ENCODE measurements at regions not wholly inside any gene's neighbourhood (a gene's known extent, or its start where the extent isn't known, plus 50 kb on each side); places are given as distances from the start of the nearest gene placed in this dataset.
"Not testable (repeated sequence)": the region's sequence is repeated elsewhere in the genome, so short reads cannot be mapped to it uniquely, and the experiment has no call there.

- 76% methylated on average over 12 of the region's 12 CpGs for WGBS
- Histone ChIP-seq H3K27me3 (no peaks in the 10 kb centered on the region), H3K9me3 (no peaks in the 10 kb centered on the region), H3K4me1 (no peaks in the 10 kb centered on the region), H3K4me3 (no peak overlapping the region), H3K27ac (no peak overlapping the region), H3K36me3 (no peaks in the 10 kb centered on the region)
- TF ChIP-seq POLR2A (IDR thresholded peaks at IDR 0.05) (no peak), EP300 (IDR thresholded peaks at IDR 0.05) (no peak), POLR2AphosphoS5 (IDR thresholded peaks at IDR 0.05) (no peak)
- TF ChIP-seq, protein P1, sequence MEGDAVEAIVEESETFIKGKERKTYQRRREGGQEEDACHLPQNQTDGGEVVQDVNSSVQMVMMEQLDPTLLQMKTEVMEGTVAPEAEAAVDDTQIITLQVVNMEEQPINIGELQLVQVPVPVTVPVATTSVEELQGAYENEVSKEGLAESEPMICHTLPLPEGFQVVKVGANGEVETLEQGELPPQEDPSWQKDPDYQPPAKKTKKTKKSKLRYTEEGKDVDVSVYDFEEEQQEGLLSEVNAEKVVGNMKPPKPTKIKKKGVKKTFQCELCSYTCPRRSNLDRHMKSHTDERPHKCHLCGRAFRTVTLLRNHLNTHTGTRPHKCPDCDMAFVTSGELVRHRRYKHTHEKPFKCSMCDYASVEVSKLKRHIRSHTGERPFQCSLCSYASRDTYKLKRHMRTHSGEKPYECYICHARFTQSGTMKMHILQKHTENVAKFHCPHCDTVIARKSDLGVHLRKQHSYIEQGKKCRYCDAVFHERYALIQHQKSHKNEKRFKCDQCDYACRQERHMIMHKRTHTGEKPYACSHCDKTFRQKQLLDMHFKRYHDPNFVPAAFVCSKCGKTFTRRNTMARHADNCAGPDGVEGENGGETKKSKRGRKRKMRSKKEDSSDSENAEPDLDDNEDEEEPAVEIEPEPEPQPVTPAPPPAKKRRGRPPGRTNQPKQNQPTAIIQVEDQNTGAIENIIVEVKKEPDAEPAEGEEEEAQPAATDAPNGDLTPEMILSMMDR (IDR thresholded peaks at IDR 0.05), result no peak
- no peak for DNase-seq (ENCODE audit: low spot score in 2 of 2)
These were observed 64.7 kb downstream of the KCNJ18 start for GRCh38 chr17:21756856-21757619.

- H3K36me3 ChIP-seq; H3K4me3 ChIP-seq; H3K9me3 ChIP-seq; H3K27ac ChIP-seq; H3K4me1 ChIP-seq; DNase-seq (ENCODE audit: low spot score in 2 of 2); H3K27me3 ChIP-seq: not testable (repeated sequence)
- no CpG with 5 or more reads among the region's 1 CpG for WGBS
These were observed 67.3 kb downstream of the KCNJ18 start for GRCh38 chr17:21759636-21760035.

GRCh38 chr17:21763738-21764340, 71.5 kb downstream of the KCNJ18 start:
- not testable (repeated sequence) for H3K4me3 ChIP-seq; H3K4me1 ChIP-seq; H3K9me3 ChIP-seq; H3K27ac ChIP-seq; H3K36me3 ChIP-seq; H3K27me3 ChIP-seq; DNase-seq (ENCODE audit: low spot score in 2 of 2)
- 86% methylated on average over 12 of the region's 25 CpGs for WGBS

DNA sequence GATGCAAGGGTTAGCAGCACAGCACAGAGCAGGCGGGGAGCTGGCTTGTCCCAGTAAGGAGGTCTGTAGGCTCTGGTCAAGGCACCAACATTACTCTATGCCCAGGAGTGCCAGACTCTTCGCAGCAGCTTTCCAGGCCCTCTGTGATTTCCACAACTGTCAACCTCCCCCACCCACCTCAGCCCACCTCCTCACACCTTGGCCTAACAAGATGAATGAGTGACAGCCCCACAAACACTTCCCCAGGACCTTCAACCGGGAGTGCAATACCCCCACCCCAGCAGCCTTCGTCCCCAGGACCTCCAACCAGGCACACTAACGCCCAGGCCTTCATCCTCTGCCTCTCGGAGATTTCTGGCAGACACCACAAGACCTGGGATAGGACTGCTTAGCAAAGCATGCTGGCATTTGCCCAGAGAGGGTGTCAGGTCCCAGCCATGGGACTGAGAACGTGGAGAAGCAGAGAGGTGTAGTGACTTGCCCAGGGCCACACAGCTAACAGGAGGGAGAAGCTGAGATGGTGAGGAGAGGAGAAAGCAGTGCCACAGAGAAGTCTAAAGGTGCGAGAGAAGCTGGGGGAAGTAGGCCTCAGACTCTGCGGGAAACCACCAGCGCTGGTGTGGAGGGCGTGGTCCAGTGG, 73.4 kb downstream of the KCNJ18 start:
- not testable (repeated sequence) for DNase-seq (ENCODE audit: low spot score in 2 of 2); H3K9me3 ChIP-seq; H3K27me3 ChIP-seq; H3K27ac ChIP-seq; H3K4me3 ChIP-seq; H3K36me3 ChIP-seq; H3K4me1 ChIP-seq
- 76% methylated on average over 9 of the region's 11 CpGs for WGBS

GRCh38 chr17:21766565-21766964, 74.2 kb downstream of the KCNJ18 start:
- DNase-seq (ENCODE audit: low spot score in 2 of 2); H3K27me3 ChIP-seq; H3K9me3 ChIP-seq; H3K4me1 ChIP-seq; H3K27ac ChIP-seq; H3K4me3 ChIP-seq; H3K36me3 ChIP-seq: not testable (repeated sequence)
- 92% methylated on average over 5 of the region's 5 CpGs for WGBS

DNA sequence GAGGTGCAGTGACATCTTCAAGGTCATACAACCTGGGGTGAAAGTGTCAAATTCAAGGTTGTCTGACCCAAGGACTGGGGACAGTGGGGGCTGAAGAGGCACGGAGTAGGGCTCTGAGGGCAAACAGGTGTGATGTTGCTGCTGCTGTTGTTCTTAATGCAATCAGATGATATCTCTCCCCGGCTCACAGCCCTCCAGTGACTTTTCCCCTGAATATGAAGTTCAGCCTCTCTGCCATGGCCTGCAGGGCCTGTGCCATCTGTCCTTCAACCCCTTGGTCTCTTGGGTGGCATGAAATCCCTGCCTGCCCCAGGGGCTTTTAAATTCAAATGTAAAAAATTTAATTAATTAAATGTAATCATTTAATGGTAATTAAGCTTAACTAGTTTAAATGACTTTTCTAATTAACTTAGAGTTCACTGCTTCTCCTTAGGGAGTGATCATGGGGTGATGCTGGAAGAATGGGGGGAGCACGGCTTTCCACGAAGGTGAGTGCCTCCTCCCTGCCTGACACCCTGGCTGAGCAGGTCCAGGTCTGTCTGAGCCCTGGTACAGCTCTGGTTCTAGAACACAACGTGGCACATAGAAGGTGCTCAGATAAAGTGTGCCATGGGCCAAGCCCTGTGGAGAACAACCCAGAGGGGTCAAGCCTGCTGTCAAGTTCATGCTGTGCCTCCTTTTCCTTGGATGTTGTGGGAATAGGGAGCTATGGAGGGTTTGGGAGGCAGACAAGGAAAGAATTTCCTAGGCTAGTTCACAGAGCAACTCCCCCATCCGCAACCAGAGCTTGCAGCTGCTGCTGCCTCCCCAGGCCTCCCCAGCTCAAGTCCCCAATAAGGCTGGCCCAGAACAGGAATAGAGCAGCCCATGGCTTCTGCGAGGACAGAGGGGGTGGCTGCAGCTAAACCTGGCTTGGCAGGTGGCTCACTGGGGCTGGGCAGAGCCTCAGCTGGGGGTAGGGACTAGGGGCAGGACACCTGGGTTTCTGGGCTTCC, 75.1 kb downstream of the KCNJ18 start:
- H3K36me3 ChIP-seq; H3K4me1 ChIP-seq; H3K27ac ChIP-seq; H3K4me3 ChIP-seq; H3K9me3 ChIP-seq; DNase-seq (ENCODE audit: low spot score in 2 of 2); H3K27me3 ChIP-seq: not testable (repeated sequence)
- WGBS, result 47% methylated on average over 4 of the region's 7 CpGs

DNA sequence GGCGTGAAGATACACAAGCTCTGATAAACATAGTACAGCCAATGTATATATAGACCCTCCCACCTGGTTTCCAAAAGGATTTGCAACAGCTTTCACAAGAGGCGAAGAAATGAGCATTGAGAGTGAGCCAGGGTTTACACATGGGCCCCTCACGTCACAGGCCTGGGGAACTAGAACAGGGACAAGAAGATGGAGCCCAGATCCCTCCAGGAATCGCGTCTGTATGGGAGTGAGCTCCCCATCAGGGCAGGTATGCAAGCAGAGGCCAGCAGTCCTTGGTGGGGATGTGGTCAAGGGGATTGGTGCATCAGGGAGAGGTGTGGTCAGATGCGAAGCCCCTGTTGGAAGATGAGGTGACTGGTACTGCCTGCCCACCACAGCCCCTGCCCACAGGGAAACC, 75.9 kb downstream of the KCNJ18 start:
- not testable (repeated sequence) for H3K27ac ChIP-seq; DNase-seq (ENCODE audit: low spot score in 2 of 2); H3K27me3 ChIP-seq; H3K4me1 ChIP-seq; H3K9me3 ChIP-seq; H3K36me3 ChIP-seq; H3K4me3 ChIP-seq
- WGBS, result 67% methylated on average over 6 of the region's 6 CpGs

DNA sequence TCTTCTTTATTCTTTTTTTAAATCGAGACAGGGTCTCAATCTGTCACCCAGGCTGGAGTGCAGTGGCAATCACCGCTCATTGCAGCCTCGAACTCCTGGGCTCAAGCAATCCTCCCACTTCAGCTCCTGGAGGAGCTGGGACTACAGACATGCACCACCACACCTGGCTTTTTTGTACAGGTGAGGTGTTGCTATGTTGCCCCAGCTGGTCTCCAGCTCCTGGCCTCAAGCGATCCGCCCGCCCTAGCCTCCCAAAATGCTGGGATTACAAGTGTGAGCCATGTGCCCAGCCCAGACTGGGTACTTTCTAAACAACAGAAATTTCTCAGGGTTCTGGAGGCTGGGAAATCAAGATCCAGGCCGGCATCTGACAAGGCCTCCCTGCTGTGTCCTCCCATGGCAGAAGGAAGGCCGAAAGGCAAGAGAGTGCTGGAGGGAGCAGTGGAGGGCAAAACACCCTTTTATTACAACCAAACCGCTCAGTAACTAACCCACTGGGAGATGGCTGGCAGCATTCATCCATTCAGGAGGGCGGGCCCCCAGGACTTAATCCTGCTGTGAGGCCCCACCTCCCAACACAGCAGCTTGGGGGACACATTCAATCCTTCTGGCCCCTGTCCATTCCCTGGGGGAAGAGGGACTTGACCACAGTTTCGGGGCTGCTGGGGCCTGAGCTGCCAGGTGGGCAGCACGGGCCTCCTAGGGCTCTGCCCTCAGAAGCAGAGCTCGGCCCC, 76.6 kb downstream of the KCNJ18 start:
- DNase-seq (ENCODE audit: low spot score in 2 of 2); H3K9me3 ChIP-seq; H3K36me3 ChIP-seq; H3K4me1 ChIP-seq; H3K4me3 ChIP-seq; H3K27ac ChIP-seq; H3K27me3 ChIP-seq: not testable (repeated sequence)
- WGBS, result 76% methylated on average over 11 of the region's 13 CpGs

GRCh38 chr17:21769781-21770180, 77.5 kb downstream of the KCNJ18 start:
- 90% methylated on average over 14 of the region's 16 CpGs for WGBS
- H3K4me3 ChIP-seq; H3K27me3 ChIP-seq; H3K9me3 ChIP-seq; H3K27ac ChIP-seq; H3K36me3 ChIP-seq; DNase-seq (ENCODE audit: low spot score in 2 of 2); H3K4me1 ChIP-seq: not testable (repeated sequence)

GRCh38 chr17:21770466-21771446, 78.4 kb downstream of the KCNJ18 start:
- not testable (repeated sequence) for H3K27me3 ChIP-seq; DNase-seq (ENCODE audit: low spot score in 2 of 2); H3K4me3 ChIP-seq; H3K9me3 ChIP-seq; H3K36me3 ChIP-seq; H3K27ac ChIP-seq; H3K4me1 ChIP-seq
- 39% methylated on average over 8 of the region's 70 CpGs for WGBS

All from suprapubic skin (tissue), 4 donors.